ENCODE measurements at regions not wholly inside any gene's neighbourhood (a gene's known extent, or its start where the extent isn't known, plus 50 kb on each side); places are given as distances from the start of the nearest gene placed in this dataset.
"Not testable (repeated sequence)": the region's sequence is repeated elsewhere in the genome, so short reads cannot be mapped to it uniquely, and the experiment has no call there.

DNA sequence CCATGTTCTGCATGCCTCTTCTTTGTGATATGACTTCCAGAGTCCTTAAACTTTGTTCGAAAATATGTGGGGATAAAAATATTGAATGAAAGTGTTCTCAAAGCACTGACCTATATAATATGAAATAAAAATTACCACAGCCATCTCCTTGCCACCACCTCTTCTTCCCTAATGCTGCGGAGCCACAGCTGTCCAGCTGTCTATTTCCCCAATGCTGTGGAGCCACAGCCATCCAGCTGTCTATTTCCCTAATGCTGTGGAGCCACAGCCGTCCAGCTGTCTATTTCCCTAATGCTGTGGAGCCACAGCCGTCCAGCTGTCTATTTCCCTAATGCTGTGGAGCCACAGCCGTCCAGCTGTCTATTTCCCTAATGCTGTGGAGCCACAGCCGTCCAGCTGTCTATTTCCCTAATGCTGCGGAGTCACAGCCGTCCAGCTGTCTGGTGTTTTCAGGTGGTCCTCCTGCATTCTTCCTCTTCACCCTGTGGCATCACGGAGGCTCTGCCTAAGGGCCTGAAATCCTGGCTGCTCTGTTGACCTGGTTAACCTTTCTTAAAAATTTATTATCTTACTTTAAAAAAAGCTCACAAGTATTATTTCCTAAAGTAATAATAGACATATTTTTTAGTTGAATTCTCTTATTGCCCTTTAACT is 266.1 kb upstream of the MEX3C start:
- no peak for DNase-seq

DNA sequence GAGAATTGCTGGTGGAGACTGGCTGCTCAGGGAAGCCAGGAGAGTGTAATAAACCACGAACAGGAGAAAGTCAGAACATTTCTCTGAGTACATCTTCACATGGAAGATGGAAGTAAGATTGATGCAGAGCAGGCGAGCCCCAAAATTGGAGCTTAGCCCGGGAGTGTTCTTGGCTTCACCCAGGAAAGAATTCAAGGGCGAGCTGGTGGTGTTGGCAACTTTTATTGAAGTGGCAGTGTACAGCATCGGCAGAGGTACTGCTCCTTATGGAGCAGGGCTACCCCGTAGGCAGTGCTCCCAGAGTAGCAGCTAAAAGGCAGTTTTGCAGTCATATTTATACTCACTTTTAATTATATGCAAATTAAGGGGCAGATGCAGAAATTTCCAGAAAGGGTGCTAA is 281.4 kb upstream of the MEX3C start:
- DNase-seq, result no peak

DNA sequence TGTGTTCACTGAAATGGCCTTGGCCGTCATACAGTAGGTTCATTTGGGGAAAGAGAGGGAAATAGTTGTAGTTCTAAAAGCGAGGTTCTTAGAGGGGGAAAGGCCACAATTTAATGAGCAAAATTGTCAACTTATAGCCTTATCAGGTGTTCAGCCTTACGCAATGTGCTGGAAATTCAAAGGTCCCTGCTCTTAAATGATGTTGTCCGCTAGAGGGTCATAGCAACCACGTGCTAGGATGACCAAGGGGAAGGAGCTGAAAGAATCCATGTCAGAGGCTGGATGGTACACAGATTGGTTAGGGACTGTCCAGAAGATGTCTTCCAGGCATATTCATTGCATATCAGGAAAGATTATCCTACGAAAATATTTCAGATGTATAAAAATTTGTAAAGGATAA is 282.3 kb upstream of the MEX3C start:
- no peak for DNase-seq

DNA sequence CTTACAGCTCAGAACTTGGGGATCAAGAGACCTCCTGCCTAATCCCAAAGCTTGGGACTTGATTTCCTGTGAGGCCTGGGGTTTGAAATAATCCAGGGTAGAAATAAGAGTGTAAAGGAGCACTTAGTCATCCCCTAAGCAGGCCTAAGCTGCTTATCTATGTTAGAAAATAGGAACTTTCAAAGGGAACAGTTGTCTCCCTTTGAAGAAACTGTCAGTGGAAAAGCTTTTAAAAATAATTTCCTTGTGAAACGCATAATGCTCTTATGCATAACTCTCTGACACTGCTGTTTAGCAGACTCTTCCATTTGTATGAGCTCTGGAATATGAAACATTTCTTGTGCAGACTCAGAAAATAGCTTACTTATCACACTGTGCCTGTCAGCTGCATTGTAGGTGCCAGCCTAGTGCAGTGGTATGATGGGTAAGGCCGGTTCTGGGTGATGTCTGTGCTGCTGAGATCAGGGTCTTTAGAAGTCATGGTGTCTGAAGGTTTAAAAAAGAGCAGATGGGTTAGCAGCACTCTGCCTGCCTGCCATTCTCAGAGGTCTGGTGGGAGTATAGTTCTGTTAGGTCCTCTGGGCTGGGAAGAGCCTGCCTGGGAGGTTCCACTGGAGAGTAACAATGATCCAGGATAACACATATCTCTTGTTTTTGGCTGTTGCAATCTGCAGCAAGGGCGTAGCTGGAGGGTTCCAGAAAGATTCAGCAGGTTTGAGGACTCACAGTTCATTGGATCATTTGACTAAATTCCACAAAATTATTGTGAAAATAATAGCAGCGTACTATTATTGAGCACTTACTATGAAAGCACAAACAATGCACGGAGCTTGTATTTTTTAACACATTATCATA is 283.2 kb upstream of the MEX3C start:
- no peak for DNase-seq

DNA sequence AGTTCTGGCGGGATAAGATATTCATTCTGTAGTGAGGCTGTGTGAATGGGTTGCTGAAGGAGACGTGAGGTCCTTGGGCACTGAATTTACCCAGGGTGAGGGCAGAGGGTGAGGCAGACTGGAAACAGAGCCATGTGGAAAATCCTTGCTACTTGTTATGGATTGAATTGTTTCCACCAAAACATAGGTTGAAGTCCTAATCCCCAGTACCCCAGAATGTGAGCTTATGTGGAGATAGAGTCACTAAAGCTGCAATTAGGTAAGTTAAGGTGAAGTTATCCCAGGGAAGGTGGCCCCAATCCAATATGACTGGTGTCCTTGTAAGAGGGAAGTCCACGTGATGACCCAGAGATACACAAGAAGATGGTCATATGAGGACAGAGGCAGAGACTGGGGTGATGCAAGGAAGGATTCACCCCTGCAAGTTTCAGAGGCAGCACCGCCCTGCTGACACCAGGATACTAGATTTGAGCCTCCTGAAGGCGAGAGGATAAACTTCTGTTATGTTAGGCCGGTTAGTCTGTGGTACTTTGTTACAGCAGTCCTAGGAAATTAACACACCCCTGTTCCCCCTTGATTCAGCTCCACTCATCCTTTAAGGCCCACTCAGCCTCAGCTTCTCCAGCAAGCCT is 289.4 kb upstream of the MEX3C start:
- no peak for DNase-seq

DNA sequence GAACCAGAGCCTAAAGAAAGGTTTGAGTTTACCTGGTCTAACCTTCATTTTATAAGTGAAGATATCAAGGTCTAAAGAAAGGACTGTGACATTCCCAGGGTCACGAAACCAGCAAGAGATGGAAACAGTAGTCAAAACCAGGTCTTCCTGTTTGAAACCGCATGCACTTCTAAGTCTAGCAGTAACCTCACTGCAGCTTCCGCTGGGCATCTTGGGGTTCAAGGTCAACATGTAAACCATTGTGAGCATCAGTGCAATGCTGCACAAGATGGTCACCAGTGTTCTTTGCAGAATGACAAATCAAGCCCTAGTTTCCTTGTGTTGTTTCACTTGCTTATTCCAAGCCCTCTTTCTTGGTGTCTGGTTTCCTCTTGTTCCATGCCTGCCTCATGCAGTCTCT is 292.9 kb upstream of the MEX3C start:
- no peak for DNase-seq

DNA sequence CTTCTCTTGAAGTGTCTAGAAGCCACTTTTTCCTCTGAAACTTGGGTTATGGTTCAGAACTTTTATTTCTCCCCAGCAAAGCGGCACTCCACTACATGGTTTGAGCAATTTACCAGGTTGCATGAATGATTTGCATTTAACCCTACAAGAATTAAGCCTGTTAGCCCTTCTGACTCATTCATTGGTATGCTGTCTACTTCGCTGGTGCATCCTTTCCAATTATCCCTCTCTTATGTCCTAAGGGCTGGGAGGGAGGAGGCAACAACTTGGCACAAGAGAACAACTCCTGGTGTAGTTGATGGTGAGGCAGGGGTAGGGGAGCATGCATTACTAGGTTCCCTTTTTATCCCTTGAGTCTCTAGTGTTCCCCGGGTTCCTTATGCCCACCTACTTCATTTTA is 293.4 kb upstream of the MEX3C start:
- DNase-seq, result no peak

DNA sequence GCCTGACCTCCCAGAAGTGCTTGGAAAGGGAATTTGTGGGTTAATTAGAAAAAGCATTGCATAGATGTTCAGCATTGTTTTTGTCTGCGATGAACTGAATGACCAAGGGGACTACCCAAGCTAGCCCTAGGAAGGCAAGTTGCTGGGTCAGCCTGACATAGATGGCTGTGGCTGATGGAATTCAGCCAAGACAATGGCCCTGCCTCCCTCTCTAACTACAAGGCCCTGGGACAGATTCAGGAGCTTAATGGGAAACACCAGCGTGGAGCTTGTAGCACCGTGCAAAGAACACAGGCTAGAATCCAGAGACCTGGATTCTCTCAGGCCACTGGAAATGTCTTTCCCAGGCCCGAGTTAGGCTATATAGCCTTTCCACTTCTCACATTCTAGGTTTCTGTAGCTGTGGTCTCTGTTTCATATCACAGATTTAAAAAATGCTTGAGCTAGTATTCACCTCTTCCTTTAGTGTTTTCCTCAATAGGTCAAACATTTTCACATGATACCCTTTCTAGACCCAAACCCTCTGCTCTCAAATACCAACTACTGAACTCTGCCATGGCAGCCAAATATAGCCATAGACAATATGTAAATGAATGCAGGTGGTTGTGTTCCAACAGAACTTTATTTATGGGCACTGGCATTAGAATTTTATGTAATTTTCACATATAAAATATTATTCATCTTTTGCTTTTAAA is 294.3 kb upstream of the MEX3C start:
- DNase-seq, result no peak

DNA sequence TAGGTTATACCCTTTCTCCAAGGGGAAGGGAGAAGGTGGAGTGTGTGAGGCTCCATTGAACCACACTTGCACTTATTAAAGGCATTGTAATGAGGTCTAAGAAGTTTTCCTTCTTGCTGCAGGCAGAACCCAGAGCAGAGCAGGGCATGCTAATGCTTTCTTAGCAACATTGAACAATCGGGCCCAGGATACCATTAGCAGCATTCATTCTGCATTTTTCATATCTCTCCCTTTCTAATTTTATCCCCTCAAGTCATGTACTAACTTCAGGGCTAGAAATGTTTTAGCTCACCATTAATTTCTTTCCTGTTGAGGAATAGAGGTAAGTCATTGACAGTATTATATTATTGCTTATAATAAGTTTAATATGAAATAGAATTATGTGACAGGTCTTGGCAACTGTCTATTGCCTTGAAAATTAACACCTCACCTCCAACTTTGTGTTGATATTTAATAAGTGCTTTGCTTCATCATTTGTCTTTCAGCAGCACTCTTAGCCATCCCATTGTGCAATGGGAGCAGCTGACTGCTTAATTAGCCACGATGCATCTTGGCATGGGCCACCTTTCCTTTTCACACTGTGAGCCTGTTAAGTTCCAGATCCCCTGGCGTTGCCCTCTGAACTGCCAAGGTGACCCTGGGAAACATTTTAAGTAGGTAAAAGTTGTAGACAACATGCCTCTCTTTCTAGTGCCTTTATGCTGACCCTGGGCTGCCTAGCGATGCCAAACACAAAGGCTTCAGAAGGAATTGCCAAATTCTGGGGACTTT is 300.8 kb upstream of the MEX3C start:
- DNase-seq, result no peak

DNA sequence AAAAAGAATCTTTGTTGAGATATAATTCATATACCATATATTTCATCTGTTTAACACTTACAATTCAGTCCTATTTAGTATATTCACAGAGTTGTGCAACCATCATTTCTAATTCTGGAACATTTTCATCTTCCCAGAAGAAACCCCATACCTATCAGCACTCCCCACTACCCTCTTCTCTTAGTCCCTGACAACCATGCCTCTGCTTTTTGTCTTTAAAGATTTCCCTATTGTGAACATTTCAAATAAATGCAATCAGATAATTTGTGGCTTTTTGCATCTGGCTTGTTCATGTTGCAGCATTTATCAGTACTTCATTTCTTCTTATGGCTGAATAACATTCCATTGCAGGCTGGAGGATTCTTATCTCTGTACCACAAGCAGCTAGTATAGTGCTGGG is 305.9 kb upstream of the MEX3C start:
- DNase-seq, result no peak

DNA sequence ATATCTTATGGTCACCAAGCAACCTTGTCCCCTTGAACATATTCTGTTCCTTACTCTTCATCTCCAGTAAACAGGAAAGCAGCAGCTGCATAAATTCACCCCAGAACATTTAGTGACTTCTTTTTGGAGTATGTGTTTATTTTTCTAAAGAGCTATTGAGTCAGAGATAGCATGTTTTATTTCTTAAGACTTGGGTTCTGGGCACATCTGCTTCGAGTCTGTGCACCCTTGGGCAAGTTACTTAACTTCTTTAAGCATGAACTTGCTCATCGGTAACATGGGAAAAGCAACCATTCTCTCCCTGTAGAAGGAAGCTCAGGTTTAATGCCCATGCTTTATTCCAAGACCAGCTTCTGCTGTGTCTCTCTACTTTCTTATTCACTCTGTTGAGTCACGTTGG is 309.3 kb upstream of the MEX3C start:
- no peak for DNase-seq

DNA sequence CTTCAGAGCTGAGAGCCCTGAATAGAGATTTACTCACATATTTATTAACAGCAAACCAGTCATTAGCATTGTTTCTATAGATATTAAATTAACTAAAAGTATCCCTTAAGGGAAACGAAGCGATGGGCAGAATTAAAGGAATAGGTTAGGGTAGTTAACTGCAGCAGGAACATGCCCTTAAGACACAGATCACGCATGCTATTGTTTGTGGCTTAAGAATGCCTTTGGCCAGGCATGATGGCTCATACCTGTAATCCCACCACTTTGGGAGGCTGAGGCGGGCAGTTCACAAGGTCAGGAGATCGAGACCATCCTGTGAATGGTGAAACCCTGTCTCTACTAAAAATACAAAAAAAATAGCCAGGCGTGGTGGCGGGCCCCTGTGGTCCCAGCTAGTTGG is 310.9 kb upstream of the MEX3C start:
- DNase-seq, result not testable (repeated sequence)

DNA sequence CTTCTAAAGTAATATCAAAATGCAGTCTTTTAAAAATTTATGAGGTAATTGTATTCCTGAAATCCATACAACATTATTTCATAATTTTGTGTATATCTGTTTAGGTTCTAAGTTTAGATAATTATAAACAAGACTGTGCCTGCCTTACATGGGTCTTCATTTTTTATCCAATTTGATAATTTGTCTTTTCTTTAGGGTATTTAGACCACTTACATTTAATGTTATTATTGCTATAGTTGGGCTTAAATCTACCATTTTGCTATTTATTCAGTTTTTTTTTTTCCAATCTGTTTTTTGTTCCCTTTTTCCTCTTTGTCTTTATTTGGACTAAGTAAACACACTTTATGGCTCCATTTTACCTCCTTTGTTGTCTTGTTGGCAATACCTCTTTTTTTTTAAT is 312.5 kb upstream of the MEX3C start:
- no peak for DNase-seq

DNA sequence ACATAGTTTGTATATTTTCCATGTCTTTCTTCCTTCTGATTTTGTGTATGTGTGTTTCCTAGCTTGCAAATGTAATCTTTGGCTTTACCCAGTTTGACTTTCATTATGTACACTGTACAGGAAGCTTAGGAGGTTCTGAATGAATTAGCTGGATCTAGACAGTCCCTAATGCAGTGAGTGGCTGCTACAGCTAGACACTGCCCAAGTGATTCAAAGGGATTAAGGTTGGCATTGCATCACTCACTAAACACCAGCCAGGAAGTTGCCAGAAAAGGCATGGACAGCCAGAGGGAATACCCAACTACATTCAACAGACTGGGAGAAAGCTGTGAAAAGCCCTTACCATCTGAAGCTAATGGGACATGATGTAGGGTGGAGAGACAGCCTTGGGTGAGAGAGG is 316.0 kb upstream of the MEX3C start:
- no peak for DNase-seq

DNA sequence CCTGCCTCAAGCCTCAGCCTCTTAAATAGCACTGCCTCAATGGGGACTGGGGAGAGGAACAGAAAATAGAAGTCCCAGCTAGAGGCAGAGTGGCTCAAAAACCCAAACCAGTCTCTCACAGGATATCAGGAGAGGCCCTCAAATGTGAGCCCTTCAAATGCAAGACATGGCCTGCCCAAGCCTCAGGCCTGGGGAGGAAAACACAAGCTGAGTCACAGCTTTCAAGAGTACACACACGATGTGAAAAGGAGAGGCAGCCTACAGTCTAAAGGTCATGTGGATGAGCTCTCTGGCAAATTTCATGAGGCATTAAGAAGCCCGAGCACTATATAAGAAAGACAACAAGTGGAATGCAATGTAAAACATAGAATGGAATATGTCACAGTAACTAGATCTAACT is 316.6 kb upstream of the MEX3C start:
- DNase-seq, result no peak

DNA sequence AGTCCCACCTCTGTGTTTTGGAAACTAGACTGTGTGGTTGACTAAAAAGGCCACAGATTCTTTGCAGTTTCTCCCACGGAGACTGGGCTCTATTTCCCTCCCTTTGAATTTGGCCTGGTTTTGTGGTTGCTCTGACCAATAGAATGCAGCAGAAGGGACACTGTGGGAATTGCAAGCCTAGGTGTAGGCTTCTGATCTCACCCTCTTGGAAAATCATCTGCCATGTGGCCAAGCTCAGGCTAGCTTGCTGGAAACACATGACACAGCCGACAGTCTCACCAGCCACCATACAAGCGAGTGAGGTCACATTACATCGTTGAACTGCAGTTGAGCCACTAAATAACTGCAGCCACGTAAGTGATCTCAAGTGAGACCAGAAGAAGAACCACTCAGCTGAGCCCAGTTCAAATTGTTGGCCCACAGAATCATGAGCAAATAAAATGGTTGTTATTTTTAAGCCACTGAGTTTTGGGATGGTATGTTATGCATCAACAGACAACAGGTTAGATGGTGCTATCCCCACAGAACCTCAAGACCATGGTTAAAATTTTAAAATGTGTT is 319.1 kb upstream of the MEX3C start:
- no peak for DNase-seq

DNA sequence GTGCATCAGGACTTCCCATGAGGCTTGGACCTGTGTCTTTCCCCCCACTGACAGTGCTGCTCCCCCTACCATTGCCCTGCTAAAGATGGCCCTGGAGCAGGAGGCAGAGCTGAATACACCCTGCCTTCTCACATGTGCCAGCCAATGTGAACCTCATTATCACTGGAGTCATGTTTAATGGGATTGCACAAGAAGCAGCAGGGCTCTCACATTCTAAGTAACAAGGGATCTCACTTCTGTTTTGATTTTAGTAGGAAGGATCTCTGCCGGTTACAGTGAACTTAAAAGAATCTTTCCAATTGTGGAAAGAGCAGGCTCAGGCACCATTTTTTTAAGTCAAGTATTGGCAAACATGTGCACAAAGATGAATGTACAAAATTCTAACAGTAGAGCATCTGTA is 322.1 kb upstream of the MEX3C start:
- DNase-seq, result no peak

DNA sequence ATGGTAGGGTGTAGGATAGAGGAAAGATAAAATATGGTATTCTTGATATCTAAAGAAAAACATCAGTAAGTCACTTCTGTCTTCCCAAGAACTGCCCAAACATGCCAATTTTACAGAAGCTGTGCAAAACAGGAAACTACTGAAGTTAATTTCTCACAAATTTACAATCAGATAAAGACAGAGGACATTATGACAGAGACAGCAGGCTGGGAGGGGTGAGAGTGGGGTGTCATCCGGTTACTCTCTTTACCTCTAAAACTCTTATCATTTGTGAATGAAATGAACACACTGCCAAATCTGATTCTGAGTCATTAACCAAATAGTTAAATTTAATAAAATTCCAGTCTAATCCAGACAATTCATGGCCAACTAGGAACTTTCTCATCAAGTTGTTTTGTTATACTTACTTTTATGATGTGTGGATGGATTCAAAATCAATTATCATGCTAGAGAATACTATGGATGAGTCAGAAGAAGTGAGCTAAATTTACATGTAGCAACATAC is 323.2 kb upstream of the MEX3C start:
- no peak for DNase-seq

DNA sequence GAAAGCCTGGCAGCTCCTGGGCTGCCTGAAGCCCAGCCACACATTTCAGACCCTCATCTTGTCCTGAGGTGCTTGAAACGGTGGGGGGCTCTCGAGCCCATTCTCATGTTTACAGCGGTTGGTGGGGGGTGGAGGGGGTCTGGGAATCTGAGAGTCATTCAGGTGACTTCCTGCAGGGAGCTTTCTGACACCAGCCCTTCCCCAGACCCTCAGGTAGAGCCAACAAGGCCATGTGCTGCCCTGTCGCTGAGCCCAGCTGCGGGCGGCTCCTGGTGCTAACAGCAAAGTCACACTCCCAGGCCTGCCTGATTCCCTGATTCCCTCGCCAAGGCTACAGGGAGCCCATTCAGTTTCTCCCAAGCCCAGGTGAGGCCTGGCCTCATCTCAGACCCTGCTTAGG is 324.9 kb upstream of the MEX3C start:
- no peak for DNase-seq

DNA sequence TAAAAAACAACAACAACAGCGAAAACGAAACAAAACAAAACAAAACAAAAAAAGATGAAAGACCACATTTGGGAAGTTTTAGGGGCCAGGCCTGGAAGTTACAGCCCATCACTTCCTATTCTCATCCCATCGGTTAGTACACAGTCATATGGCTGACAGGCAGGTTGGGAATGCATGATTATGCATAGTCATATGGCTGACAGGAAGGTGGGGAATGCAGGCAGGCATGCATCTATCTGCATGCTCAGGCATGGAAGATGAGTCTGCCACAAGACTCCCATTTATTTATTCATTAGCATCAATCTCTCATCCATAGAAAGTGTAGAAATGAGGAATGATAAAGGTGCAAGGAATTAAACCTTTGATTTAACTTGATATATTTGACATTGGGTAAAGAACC is 325.3 kb upstream of the MEX3C start:
- no peak for DNase-seq

DNA sequence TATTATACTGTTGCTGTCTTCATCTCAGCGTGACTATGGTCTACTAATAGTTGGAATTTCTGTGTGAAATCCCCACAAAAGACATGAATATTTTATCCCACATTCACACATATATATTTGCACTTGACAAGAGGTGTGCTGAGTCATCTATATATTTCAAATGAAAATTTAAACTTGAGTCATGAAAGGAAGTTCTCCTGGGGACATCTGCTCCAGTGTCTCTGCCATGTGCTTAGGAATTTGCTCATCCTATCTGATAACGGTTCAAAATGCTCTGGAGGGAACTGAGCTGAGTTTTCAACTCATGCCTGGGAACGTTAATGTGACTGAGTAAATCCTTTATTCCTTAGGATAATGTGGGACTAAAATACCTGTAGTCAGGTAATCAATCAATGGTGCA is 326.2 kb upstream of the MEX3C start:
- no peak for DNase-seq

Measured in activated naive CD4-positive, alpha-beta T cell treated with anti-CD3 and anti-CD28 coated beads, Interleukin-2, amount 50 U/mL, for 16 hours (primary cell).